IMR-90 (cell line): ENCODE measurements at regions not wholly inside any gene's neighbourhood (a gene's known extent, or its start where the extent isn't known, plus 50 kb on each side); places are given as distances from the start of the nearest gene placed in this dataset.

Source experiments
- ATAC-seq: fragments of 200-7000 bp; cut with Tn5 transposase; 2 replicates; pipeline ENCODE4 v1.9.1; 2020; ENCODE audit warnings: low read depth, mild to moderate bottlenecking, moderate library complexity
- BruUV-seq: library from RNA; stranded (reverse); fragments of 400-500 nt; replicated peaks from 2 replicates; lab custom pipeline; 2021; lab: Mats Ljungman, UMichigan
- CTCF ChIA-PET: fragments of 300-600 bp; formaldehyde crosslinking; extraction: SDS; loops from one replicate; lab custom pipeline; 2021; ENCODE audit warnings: antibody characterized with exemption; lab: Yijun Ruan, JAX
- POLR2A ChIA-PET: fragments of 300-600 bp; sonication (Branson Sonifier 250); formaldehyde crosslinking; loops from one replicate; lab custom pipeline; 2022; ENCODE audit warnings: antibody characterized with exemption; ENCODE audit not compliant: unreplicated experiment; lab: Charles Lee
- DNase-seq: peaks from one replicate; pipeline ENCODE4 v3.0.0; 2013
- H2AFZ ChIP-seq: replicated peaks from 2 replicates; pipeline ENCODE3; 2013; ENCODE audit warnings: low read length, mild to moderate bottlenecking; ENCODE audit not compliant: poor library complexity
- H2AK5ac ChIP-seq: 2 replicates; pipeline ENCODE4 v1.6.1; 2013; ENCODE audit warnings: low read depth, low read length, inconsistent platforms
- H2AK9ac ChIP-seq: replicated peaks from 2 replicates; pipeline ENCODE3; 2013; ENCODE audit warnings: mild to moderate bottlenecking, low read depth, low read length, moderate library complexity; ENCODE audit not compliant: poor library complexity
- H2BK120ac ChIP-seq: 2 replicates; pipeline ENCODE4 v1.6.1; 2013; ENCODE audit warnings: low read depth, low read length, inconsistent platforms
- H2BK15ac ChIP-seq: 3 replicates; pipeline ENCODE4 v1.6.1; 2013; ENCODE audit warnings: low read depth, low read length, inconsistent platforms
- H2BK20ac ChIP-seq: 2 replicates; pipeline ENCODE4 v1.6.1; 2013; ENCODE audit warnings: low read depth, mild to moderate bottlenecking, inconsistent platforms, low read length, moderate library complexity
- H2BK5ac ChIP-seq: 2 replicates; pipeline ENCODE4 v1.6.1; 2013; ENCODE audit warnings: mild to moderate bottlenecking, low read depth, low read length, inconsistent platforms; ENCODE audit not compliant: poor library complexity, severe bottlenecking
- H3K14ac ChIP-seq: replicated peaks from 2 replicates; pipeline ENCODE4 v1.6.1; 2013; ENCODE audit warnings: low read depth, low read length, inconsistent platforms
- H3K18ac ChIP-seq: 2 replicates; pipeline ENCODE4 v1.6.1; 2013; ENCODE audit warnings: low read depth, low read length, control low read depth
- H3K23ac ChIP-seq: 2 replicates; pipeline ENCODE4 v1.6.1; 2013; ENCODE audit warnings: low read depth, low read length, inconsistent platforms
- H3K27ac ChIP-seq: 2 replicates; pipeline ENCODE4 v1.5.1; 2013; ENCODE audit warnings: mild to moderate bottlenecking, control low read depth, low read length; ENCODE audit not compliant: insufficient read depth
- H3K27me3 ChIP-seq: 2 replicates; pipeline ENCODE4 v1.6.1; 2013; ENCODE audit warnings: low read length; ENCODE audit not compliant: control insufficient read depth, insufficient read depth
- H3K36me3 ChIP-seq: 2 replicates; pipeline ENCODE4 v1.6.1; 2013; ENCODE audit warnings: low read length, mixed read lengths; ENCODE audit not compliant: control insufficient read depth, insufficient read depth
- H3K4ac ChIP-seq: 2 replicates; pipeline ENCODE4 v1.6.1; 2013; ENCODE audit warnings: low read depth, low read length, inconsistent platforms
- H3K4me1 ChIP-seq: 2 replicates; pipeline ENCODE4 v1.6.1; 2013; ENCODE audit warnings: low read length, mixed read lengths; ENCODE audit not compliant: control insufficient read depth, insufficient read depth
- H3K4me2 ChIP-seq: 2 replicates; pipeline ENCODE4 v1.6.1; 2013; ENCODE audit warnings: low read depth, mild to moderate bottlenecking, control low read depth, low read length, moderate library complexity
- H3K4me3 ChIP-seq: 2 replicates; pipeline ENCODE4 v1.5.1; 2013; ENCODE audit warnings: low read depth, mild to moderate bottlenecking, control low read depth, low read length, moderate library complexity; ENCODE audit not compliant: insufficient read depth
- H3K56ac ChIP-seq: 2 replicates; pipeline ENCODE4 v1.6.1; 2013; ENCODE audit warnings: low read length, inconsistent platforms; ENCODE audit not compliant: insufficient read depth; ENCODE audit errors: extremely low read depth
- H3K79me1 ChIP-seq, 2 experiments: 2 replicates each; pipeline ENCODE4 v1.6.1; 2013; ENCODE audit warnings: low read length in 2 of 2, inconsistent platforms in 1 of 2, low read depth in 1 of 2
- H3K9ac ChIP-seq: 2 replicates; pipeline ENCODE4 v1.6.1; 2013; ENCODE audit warnings: low read depth, low read length, control low read depth
- H3K9me1 ChIP-seq: 2 replicates; pipeline ENCODE4 v1.6.1; 2013; ENCODE audit warnings: low read length, inconsistent platforms; ENCODE audit not compliant: insufficient read depth
- H3K9me3 ChIP-seq: 2 replicates; pipeline ENCODE4 v1.6.1; 2013; ENCODE audit warnings: low read length; ENCODE audit not compliant: control insufficient read depth, insufficient read depth
- H4K20me1 ChIP-seq: 2 replicates; pipeline ENCODE4 v1.6.1; 2013; ENCODE audit warnings: low read length, inconsistent platforms; ENCODE audit not compliant: insufficient read depth
- H4K5ac ChIP-seq: 2 replicates; pipeline ENCODE4 v1.6.1; 2013; ENCODE audit warnings: mild to moderate bottlenecking, low read depth, low read length, control low read depth
- H4K8ac ChIP-seq, 2 experiments: 2 replicates each; pipeline ENCODE4 v1.6.1; 2013; ENCODE audit warnings: low read depth in 2 of 2, low read length in 2 of 2, control low read depth in 1 of 2, inconsistent platforms in 1 of 2
- H4K91ac ChIP-seq: 2 replicates; pipeline ENCODE4 v1.6.1; 2013; ENCODE audit warnings: low read depth, low read length, inconsistent platforms; ENCODE audit not compliant: insufficient read depth
- CTCF ChIP-seq: conservative IDR thresholded peaks from 2 replicates; pipeline ENCODE4 v1.5.1; 2012; ENCODE audit warnings: mild to moderate bottlenecking, low read depth, low read length, improper control_type of control experiment
- MAZ ChIP-seq: IDR thresholded peaks from 2 replicates; pipeline ENCODE4 v1.6.1; 2012; ENCODE audit warnings: low read depth, mild to moderate bottlenecking, low read length, improper control_type of control experiment, moderate library complexity, borderline replicate concordance
- SMC3 ChIP-seq: fragments of 150-350 bp; IDR thresholded peaks from 2 replicates; pipeline ENCODE4 v1.6.1; 2016; ENCODE audit warnings: low read depth, mild to moderate bottlenecking, antibody characterized with exemption, low read length, moderate library complexity
- USF2 ChIP-seq: fragments of 150-350 bp; IDR thresholded peaks from 2 replicates; pipeline ENCODE4 v1.6.1; 2017; ENCODE audit warnings: mild to moderate bottlenecking, antibody characterized with exemption, low read length, low read depth
- WGBS, 2 experiments: methylation state at CpG; one replicate each; pipeline versions ENCODE4 v1.1.5 to v1.1.7; 2013; ENCODE audit warnings: missing lambda C conversion rate in 2 of 2; ENCODE audit not compliant: insufficient read length in 1 of 2; ENCODE audit errors: extremely low coverage in 2 of 2; 5-methylcytosine and 5-hydroxymethylcytosine counted together
- dilution Hi-C: fragments of 300-500 bp; cut with HindIII; formaldehyde crosslinking; loops from one replicate; pipeline ENCODE4 v1.14.3; 2018; ENCODE audit warnings: low sequenced_read_pairs; ENCODE audit not compliant: unreplicated experiment
- in situ Hi-C: fragments of 300-500 bp; cut with MboI; formaldehyde crosslinking; loops from 3 replicates; pipeline ENCODE4 v1.14.3; 2019; ENCODE audit warnings: low sequenced_read_pairs, inconsistent platforms, mixed read lengths
- intact Hi-C: fragments of 100-400 bp; cut with micrococcal nuclease; formaldehyde crosslinking; loops from 2 replicates; pipeline ENCODE4 v1.10.0; 2022

- Histone ChIP-seq H2AK5ac (no peak overlapping the region), H3K4ac (no peak overlapping the region), H2BK120ac (no peak overlapping the region), H2BK20ac (no peak overlapping the region), H3K18ac (no peak overlapping the region), H4K20me1 (no peaks in the 10 kb centered on the region), H3K9ac (no peak overlapping the region), H3K4me2 (no peak overlapping the region), H3K27me3 (no peaks in the 10 kb centered on the region), H3K36me3 (no peaks in the 10 kb centered on the region), H3K23ac (no peak overlapping the region), H3K14ac (no peak overlapping the region), H4K8ac (no peak overlapping the region), H3K79me1 (no peaks in the 10 kb centered on the region), H3K4me3 (no peak overlapping the region), H3K9me3 (peaks cover 1% of the 10 kb centered on the region; the same call in 1 of the 2 replicates), H4K5ac (no peak overlapping the region), H4K91ac (no peak overlapping the region), H2BK15ac (no peak overlapping the region), H2BK5ac (no peak overlapping the region), H3K9me1 (no peaks in the 10 kb centered on the region), H2AFZ (no peak overlapping the region), H2AK9ac (no peak overlapping the region), H3K56ac (no peak overlapping the region), H3K4me1 (no peaks in the 10 kb centered on the region), H3K27ac (no peak overlapping the region)
- ATAC-seq (no peak), DNase-seq (no peak)
- in situ Hi-C loops: no loop called here
- BruUV-seq: no TSS peak
- no CpG with 5 or more reads among the region's 5 CpGs for WGBS, 2 experiments
- CTCF ChIA-PET: no interaction called here
- intact Hi-C loops: no loop called here
- TF ChIP-seq SMC3 (no peak), MAZ (no peak), CTCF (no peak), USF2 (no peak)
- POLR2A ChIA-PET: no interaction called here
- dilution Hi-C loops: no loop called here
These were observed 173.4 kb upstream of the CDH12 start for GRCh38 chr5:23026252-23027170.
